GM18505 (cell line): ENCODE measurements at regions not wholly inside any gene's neighbourhood (a gene's known extent, or its start where the extent isn't known, plus 50 kb on each side); places are given as distances from the start of the nearest gene placed in this dataset.

Experiments
- ATAC-seq: cut with Tn5 transposase; IDR thresholded peaks from one replicate; pipeline ENCODE4 v1.9.1; 2021; ENCODE audit not compliant: unreplicated experiment
- POLR2A ChIP-seq: IDR thresholded peaks from 4 replicates; pipeline ENCODE4 v1.6.1; 2011; ENCODE audit warnings: borderline replicate concordance; ENCODE audit not compliant: insufficient read depth, insufficient read length; ENCODE audit errors: extremely low read depth

GRCh38 chr12:126704609-126705008, 1562.4 kb upstream of the TMEM132C start:
- ATAC-seq, result no peak
- TF ChIP-seq POLR2A, result no peak

GRCh38 chr12:126706300-126706699, 1560.7 kb upstream of the TMEM132C start:
- no peak for TF ChIP-seq POLR2A
- no peak for ATAC-seq

- TF ChIP-seq POLR2A, result no peak
- ATAC-seq, result no peak
These were observed 1558.5 kb upstream of the TMEM132C start for GRCh38 chr12:126708492-126708896.

DNA sequence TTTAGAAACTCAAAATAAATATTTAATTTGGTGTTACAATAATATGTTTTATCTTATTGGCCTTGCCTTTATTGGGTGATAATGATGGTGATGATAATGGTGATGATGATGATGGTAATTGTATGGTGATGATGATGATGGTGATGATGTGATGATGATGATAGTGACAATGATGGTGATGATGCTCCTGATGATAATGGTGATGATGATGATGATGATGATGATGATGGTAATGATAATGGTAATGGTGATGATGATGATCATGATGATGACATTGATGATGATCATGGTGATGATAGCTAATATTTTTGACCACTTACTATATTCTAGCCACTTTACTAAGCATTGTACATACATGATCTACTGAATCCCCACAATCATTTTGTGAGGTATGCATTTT, 1548.6 kb upstream of the TMEM132C start:
- ATAC-seq, result no peak
- no peak for TF ChIP-seq POLR2A

DNA sequence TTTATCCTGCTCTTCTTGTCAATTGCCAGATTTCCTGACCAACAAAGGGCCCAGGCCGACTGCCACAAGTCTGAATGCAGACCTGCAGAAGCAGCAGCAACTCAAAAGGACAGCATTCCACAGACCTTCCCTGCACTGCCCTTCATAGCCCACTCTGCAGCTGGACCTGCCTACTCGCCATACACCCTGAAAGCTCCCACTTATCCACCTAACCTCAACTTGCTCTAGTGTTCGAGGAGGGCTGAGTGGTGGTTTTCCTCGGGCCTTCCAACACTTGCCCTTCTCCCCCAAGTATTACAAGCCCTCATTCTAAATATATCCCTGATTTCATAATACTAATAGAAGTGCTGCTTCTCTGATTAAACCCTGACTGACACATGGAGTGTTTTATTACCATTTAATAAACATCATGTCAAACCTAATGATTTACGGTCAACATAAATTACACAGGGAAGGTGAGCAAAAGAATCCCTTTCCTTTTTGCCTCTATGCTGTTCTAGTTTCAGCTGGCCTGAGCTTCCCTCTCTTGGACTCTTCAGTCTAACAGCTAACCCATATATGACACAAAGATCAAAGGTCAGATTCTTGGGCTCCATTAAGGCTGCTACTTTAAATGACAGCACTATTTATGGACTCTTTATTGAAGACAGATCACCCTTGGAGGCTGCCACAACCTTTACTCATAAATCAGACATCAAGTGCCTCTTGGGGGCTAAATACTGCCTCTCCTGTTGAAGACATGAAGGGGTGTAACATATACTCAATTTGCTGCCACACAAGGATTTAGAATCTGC, 1546.9 kb upstream of the TMEM132C start:
- ATAC-seq, result no peak

DNA sequence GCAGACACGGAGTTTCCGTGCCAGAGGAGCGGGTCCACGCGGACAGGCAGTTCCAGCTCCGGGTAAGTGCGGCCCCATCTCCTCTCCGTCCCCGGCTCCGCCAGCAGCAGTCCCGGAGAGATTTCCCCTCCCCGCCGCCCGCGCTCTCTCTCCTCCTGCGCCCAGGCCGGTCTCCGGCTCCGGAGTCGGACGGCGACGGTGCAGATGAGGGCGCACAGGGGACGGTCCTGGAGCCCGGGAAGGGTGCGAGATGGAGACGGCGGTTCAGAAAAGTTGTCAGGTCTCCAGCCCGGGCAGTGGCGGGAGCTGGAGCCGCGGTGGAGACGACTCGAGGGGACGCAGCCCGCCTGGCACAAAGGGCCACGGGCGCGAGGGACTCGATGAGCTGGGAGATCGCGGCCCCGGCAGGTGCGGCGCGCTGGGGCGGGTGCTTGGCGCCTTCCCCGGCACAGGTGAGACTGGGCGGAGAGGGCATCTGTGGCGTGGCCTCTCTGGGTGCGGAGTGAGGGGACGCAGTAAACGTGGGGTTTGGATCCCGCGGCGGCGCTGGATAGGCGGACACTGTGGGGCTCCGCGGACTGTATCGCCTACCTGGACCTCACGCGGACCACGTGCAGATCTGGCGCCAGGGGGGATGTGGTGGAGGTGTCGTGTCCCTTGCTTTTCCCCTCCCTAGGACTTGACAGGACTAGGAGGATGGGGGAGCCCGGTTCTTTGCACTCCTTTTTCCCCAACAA, 1540.3 kb upstream of the TMEM132C start:
- TF ChIP-seq POLR2A, result no peak
- no peak for ATAC-seq

More for the DNA sequence above, 1546.9 kb upstream of the TMEM132C start:
- TF ChIP-seq POLR2A, result no peak

DNA sequence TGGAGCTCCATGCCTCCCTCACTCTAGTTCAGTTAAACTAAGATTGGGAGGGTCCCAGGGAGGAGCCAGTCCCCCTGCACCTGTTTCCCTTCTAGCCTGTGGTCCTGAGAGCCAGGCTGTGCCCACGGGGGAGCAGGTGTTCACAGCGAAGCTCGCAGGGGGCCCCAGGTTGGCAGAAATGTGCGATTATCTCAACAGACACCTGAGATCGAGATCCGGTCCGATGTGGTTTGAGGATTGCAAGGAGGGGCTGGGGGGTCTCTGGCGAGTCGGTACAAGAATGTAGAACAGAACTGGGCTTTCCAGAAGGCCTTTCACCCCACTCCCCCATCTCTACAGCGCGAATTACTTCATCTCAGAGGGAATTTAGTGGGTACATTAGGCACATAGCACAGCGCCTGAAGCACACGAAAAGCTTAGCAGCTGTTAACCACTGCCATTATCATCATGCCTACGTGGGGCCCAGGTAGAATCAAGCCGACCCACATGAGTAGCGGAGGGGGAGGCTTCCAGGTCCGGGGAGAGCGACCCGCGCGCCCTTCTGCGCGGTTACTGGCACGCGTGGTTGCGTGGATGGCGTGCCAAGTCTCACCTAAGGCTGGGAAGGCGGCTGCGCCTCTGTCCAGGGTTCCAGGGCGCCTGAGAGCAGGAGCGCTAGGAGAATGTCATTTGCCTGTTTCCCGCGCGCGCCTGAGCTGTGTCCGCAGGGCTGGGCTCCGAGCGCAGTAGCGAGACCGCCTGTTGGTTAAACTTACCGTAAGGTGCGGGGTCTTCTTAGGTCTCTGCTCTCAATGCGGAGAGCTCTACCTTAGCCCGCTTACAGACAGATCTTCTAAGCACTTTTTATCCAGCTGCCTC, 1539.5 kb upstream of the TMEM132C start:
- no peak for ATAC-seq
- TF ChIP-seq POLR2A, result no peak

DNA sequence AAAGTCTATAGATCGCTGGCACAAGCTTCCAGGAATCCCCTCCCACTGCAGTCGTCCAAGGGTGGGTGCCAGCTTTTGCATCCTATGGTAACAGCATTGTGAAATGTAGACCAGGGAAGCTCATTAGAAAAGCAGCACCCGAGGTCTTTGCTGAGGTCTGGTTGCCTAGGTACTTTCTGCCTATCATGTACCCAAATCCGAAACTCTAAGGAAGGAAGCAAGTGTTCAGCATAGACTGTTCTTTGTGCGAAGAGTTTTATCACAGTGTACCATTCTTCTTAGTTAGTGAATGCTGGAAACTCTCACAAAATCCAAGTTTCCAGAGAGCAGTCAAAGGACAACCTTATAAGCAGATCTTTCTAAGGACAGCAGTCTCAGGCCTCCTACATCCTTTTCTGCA, 1532.7 kb upstream of the TMEM132C start:
- ATAC-seq, result no peak
- TF ChIP-seq POLR2A, result no peak

GRCh38 chr12:126734710-126735109, 1532.3 kb upstream of the TMEM132C start:
- no peak for TF ChIP-seq POLR2A
- no peak for ATAC-seq

DNA sequence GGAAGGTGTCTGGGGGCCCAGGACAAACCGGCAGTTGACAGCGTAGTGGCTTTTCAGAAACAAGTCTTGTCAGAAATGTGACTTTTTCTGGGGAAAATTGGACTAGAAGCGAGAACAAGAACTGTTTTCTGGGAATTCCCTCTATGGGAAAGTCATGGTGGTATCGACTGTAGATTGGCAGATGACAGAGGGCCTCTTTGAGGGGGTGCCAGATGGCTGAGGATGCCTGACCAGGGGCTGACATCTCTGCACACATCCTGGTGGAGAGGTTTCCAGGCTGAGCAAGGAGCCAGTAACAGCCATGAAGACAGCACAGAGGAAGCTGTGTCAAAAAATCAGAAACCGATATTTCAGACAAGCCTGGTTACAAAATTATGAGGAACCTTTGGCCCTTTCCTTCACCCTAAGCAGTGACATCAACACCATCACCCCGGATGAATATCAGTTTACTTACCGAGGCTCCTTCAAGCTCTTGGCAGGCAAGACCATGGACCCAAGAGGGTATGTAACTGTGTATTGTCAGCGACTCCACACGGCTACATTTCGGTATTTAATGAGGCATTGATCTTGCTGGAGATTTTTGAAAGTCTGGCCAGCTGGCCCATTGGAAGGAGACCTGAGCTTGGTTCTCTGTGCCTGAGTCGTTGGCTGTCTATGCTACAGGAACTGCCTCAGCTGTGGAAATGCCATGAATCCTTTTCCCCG, 1525.3 kb upstream of the TMEM132C start:
- no peak for ATAC-seq
- TF ChIP-seq POLR2A, result no peak

- no peak for TF ChIP-seq POLR2A
- ATAC-seq, result no peak
These were observed 1524.7 kb upstream of the TMEM132C start for GRCh38 chr12:126742241-126742641.

DNA sequence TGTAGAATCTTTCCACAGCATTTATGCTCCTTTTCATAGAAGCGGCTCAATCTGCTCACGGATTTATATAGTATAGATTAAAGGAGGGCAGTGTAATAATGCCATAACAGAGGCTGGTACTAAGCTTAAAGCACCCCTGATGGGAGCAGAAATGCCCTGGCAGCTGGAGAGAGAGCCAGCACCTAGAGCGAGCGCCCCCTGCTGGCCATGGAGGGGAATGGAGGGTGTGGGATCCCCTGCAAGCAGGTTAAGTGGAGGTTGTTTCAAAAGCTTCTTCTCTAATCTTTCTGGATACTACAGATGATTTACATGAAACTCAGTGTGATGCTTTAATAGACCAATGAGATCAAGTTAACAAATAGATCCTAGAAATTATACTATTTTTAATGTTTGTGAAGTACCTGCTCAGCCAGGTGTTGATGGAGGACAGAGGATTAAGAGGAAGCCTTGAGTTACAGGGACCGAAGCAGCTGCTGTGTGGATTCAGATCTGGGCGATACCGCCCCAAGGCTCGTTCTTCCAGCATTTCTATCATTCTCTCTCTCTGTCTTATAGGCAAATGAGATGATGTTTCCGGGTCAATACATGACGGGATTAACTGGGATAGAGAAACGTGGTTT, 1519.3 kb upstream of the TMEM132C start:
- peak; percentile 78 for ATAC-seq
- TF ChIP-seq POLR2A, result no peak
